MV-4-11 (cell line): ENCODE measurements at regions not wholly inside any gene's neighbourhood (a gene's known extent, or its start where the extent isn't known, plus 50 kb on each side); places are given as distances from the start of the nearest gene placed in this dataset.
"Not testable (repeated sequence)": the region's sequence is repeated elsewhere in the genome, so short reads cannot be mapped to it uniquely, and the experiment has no call there.

Experiments
- DNase-seq: peaks from one replicate; lab custom pipeline; 2025; lab: John Stamatoyannopoulos, UW

- DNase-seq = not testable (repeated sequence)
Measured at GRCh38 chr7:3162798-3163197, 119.1 kb upstream of the CARD11 start.

GRCh38 chr7:3164380-3164792 lies 120.7 kb upstream of the CARD11 start:
- DNase-seq = no peak

DNA sequence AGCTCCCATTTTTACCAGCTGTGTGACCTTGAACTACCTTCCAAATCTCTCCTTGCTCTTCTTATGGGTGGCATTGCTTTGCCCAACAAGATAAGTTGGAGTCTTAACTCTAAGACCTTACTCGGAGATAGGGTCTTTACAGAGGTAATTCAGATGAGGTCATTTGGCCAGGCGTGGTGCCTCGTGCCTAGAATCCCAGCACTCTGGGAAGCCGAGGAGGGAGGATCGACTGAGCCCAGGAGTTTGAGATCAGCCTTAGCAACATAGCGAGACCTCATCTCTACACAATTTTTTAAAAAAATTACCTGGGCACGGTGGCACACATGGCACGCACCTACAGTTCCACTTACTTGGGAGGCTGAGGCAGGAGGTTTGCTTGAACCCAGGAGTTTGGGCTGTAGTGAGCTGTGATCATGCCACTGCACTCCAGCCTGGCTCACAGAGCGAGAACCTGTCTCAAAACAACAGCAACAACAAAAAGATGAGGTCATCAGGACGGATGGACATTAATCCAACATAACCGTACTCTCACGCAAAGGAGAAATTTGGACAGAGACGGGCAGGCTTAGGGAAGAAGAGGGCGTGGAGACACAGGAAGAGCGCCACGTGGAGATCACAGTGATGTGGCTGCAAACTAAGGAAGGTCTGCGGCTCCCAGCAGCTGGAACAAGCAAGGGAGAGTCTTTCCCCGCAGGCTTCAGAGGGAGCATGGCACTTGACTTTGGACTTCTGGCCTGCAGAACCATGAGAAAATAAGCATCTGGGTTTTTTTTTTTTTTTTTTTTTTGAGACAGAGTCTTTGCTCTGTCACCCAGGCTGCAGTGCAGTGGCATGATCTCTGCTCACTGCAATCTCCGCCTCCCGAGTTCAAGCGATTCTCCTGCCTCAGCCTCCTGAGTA lies 122.3 kb upstream of the CARD11 start:
- no peak for DNase-seq

DNA sequence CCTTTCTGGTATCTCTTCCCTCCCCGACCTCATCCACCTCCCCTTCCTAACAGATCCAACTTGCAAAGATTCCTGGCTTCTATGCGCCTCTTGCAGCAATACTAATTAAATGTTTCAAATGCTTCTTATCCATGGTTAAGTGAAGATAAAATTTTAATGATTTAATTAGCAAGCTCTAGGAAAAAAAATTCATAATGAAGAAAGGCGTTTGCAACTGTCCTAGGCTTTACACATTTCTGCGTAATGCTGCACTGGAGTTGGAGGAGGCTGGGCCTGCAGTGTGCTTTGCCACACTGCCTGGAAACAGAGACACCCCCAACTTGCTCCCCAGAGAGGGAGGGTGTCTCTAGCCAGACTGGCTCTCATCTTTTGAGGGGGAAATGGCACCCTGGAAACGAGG lies 123.9 kb upstream of the CARD11 start:
- DNase-seq = no peak

DNA sequence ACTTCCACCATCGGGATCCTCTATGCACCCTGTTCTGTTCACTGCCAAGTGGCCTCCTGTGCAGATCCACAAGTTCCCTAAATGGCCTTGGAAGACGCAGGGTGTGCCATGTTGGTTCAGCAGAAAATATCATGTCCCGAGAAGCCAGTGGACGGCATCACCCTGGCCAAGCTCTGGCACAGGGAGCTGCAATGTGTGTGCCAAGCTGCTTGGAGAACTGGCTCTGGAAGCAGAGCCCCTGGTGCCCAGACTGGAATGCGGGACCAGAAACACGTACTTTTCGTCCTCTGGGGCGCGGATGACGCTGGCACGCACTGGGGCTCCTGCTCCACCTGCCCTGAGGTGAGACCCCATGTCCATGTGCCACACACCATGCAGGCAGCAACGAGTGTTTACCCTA lies 124.7 kb upstream of the CARD11 start:
- no peak for DNase-seq

GRCh38 chr7:3168869-3169268 lies 125.2 kb upstream of the CARD11 start:
- peak; percentile 21 for DNase-seq

- DNase-seq = no peak
Measured at GRCh38 chr7:3172768-3173280, 128.2 kb upstream of the SDK1 start.

- no peak for DNase-seq
Measured at GRCh38 chr7:3174515-3175284, 126.4 kb upstream of the SDK1 start.

GRCh38 chr7:3175285-3175902 lies 125.7 kb upstream of the SDK1 start:
- no peak for DNase-seq

GRCh38 chr7:3176112-3177000 lies 124.7 kb upstream of the SDK1 start:
- DNase-seq = no peak

- no peak for DNase-seq
Measured at GRCh38 chr7:3177271-3177670, 123.8 kb upstream of the SDK1 start.

- peak; percentile 41 for DNase-seq
Measured at GRCh38 chr7:3179456-3179855, 121.6 kb upstream of the SDK1 start.

GRCh38 chr7:3180604-3181003 lies 120.4 kb upstream of the SDK1 start:
- no peak for DNase-seq

- DNase-seq = not testable (repeated sequence)
Measured at GRCh38 chr7:3182055-3182454, 119.0 kb upstream of the SDK1 start.

GRCh38 chr7:3187444-3188040 lies 113.5 kb upstream of the SDK1 start:
- no peak for DNase-seq

- no peak for DNase-seq
Measured at GRCh38 chr7:3188946-3189345, 112.1 kb upstream of the SDK1 start.

DNA sequence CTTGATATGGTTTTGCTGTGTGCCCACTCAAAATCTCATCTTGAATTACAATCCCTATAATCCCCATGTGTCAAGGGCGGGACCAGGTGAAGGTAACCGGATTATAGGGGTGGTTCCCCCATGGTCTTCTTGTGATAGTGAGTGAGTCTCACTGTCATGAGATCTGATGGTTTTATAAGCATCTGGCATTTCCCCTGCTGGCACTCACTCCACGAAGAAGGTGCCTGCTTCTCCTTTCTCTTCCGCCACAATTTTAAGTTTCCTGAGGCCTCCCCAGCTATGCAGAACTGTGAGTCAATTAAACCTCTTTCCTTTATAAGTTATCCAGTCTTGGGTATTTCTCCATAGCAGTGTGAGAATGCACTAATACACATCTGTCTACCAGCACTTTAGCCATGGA lies 109.5 kb upstream of the SDK1 start:
- DNase-seq = peak; percentile 26

GRCh38 chr7:3192669-3193068 lies 108.4 kb upstream of the SDK1 start:
- DNase-seq = no peak

DNA sequence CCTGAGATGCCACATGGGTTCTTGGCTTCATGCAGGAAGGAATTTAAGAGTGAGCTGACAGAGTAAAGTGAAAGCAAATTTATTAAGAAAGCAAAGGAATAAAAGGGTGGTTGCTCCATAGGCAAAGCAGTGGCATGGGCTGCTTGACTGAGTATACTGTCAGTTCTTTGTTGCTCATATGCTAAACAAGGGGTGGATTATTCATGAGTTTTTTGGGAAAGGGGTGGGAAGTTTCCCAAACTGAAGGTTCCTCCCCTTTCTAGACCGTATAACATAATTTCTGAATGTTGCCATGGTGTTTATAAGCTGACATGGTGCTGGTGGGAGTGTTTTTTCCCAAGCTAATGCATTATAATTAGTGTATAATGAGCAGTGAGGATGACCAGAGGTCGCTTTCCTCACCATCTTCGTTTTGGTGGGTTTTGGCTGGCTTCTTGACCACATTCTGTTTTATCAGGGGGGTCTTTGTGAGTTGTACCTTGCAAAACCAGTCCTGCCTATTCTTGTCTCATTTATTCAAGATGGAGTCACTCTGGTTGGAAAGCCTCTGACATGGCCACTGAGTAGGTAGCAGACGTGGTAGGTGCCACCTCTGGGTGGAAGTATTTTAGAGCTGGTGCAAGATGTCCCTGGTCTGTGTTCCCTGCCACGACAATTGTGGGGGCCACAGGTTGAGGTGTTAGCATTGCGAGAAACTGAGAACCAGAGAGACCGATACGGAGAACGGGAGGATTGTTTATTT lies 107.5 kb upstream of the SDK1 start:
- DNase-seq = no peak

DNA sequence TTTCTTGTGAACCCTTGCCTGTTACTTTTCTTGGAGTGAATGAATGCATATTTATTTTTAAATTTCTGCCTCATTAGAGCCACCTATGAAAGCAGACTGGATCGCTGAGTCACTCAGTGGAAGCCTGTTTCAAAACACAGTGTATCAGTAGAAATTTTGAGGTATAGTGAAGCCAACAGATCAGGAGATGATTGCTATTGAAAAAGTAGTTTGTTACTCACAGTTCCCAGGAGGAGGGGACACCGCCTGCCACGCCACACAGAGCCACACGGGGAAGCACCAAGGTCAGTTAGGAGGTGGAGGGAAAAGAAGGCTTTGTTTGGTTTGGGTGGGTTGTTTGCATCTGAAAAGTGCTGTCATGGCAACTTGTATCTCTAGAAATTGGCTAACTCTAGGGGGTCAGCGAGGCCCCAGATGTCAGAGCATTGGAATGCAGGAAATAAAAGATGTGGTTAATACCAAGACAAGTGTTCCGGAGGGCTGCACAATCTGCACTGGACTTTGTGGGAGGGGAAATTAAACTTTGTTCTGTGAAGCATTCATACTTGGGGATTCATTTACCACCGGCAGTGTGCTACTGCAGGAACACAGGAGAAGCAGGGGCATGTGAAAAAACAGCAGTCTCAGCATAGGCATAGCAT lies 106.4 kb upstream of the SDK1 start:
- DNase-seq = peak; percentile 11
